Spleen (tissue), 11 donors: ENCODE measurements at regions not wholly inside any gene's neighbourhood (a gene's known extent, or its start where the extent isn't known, plus 50 kb on each side); places are given as distances from the start of the nearest gene placed in this dataset.

Source experiments
- DNase-seq: peaks from one replicate; pipeline ENCODE4 v3.0.0-alpha.2; 2020
- H3K27ac ChIP-seq, 8 donors: fragments of 200-600 bp; sonication (generic) in 7 of 8; 1 replicate in 4 of 8; 2 replicates in 4 of 8; pipeline versions ENCODE4 v1.5.0 to v1.8.0; 2016 to 2021; ENCODE audit warnings: inconsistent platforms in 4 of 8, mild to moderate bottlenecking in 4 of 8, moderate library complexity in 1 of 8
- H3K27me3 ChIP-seq, 7 donors: fragments of 200-600 bp; sonication (generic) in 6 of 7; replicated peaks in 1 of 7; 1 replicate in 4 of 7; 2 replicates in 3 of 7; pipeline versions ENCODE4 v1.5.0 to v1.8.0; 2016 to 2021; ENCODE audit warnings: inconsistent platforms in 3 of 7, mild to moderate bottlenecking in 1 of 7
- H3K36me3 ChIP-seq, 6 donors: fragments of 200-600 bp; sonication (generic) in 5 of 6; 1 replicate in 4 of 6; 2 replicates in 2 of 6; pipeline versions ENCODE4 v1.5.0 to v1.8.0; 2016 to 2021; ENCODE audit warnings: inconsistent platforms in 2 of 6
- H3K4me1 ChIP-seq, 6 donors: fragments of 200-600 bp; sonication (generic) in 5 of 6; 1 replicate in 3 of 6; 2 replicates in 3 of 6; pipeline versions ENCODE4 v1.5.0 to v1.8.0; 2016 to 2021; ENCODE audit warnings: inconsistent platforms in 3 of 6
- H3K4me3 ChIP-seq, 8 donors: fragments of 200-600 bp; sonication (generic) in 7 of 8; 1 replicate in 4 of 8; 2 replicates in 4 of 8; pipeline versions ENCODE4 v1.5.0 to v1.8.0; 2016 to 2021; ENCODE audit warnings: inconsistent platforms in 4 of 8, mild to moderate bottlenecking in 4 of 8, moderate library complexity in 2 of 8
- H3K9me3 ChIP-seq, 8 donors: fragments of 200-600 bp; sonication (generic) in 7 of 8; 1 replicate in 4 of 8; 2 replicates in 4 of 8; pipeline versions ENCODE4 v1.5.0 to v1.8.0; 2016 to 2021; ENCODE audit warnings: inconsistent platforms in 4 of 8
- CTCF ChIP-seq, 11 experiments: fragments of 200-600 bp in 7 of 11; fragments of 450-650 bp in 4 of 11; sonication (generic) in 4 of 11; IDR thresholded peaks in 8 of 11; conservative IDR thresholded peaks in 3 of 11; 1 replicate in 7 of 11; 2 replicates in 4 of 11; pipeline versions ENCODE4 v1.4.0 to v1.8.0; 2016 to 2021; ENCODE audit warnings: antibody characterized with exemption in 11 of 11, inconsistent platforms in 4 of 11, mild to moderate bottlenecking in 1 of 11
- POLR2A ChIP-seq, 3 donors: fragments of 450-650 bp; IDR thresholded peaks; one replicate each; pipeline ENCODE4 v1.5.1; 2017; ENCODE audit warnings: antibody characterized with exemption in 3 of 3, mild to moderate bottlenecking in 1 of 3
- POLR2AphosphoS5 ChIP-seq, 3 donors: sonication (generic); formaldehyde crosslinking; IDR thresholded peaks; one replicate each; pipeline ENCODE4 v1.5.1; 2017; ENCODE audit warnings: antibody characterized with exemption in 3 of 3
- WGBS, 5 donors: extraction: QIAGEN DNeasy Blood & Tissue Kit in 3 of 5; methylation state at CpG; one replicate each; pipeline versions ENCODE4 v1.1.5 to v1.1.7; 2013 to 2018; 5-methylcytosine and 5-hydroxymethylcytosine counted together
- intact Hi-C: fragments of 100-400 bp; cut with DNase I; formaldehyde crosslinking; loops from one replicate; pipeline ENCODE4 v1.15.0; 2023; ENCODE audit warnings: low total_unique reads
- donor health status: healthy with polysubstance abuse.
- donor health status: DM: no; HTN: no; CAD: no; lungs with moderate emphysema.
- donor health status: DM: no; HTN: no; CAD: no.
- donor health status: Bipolar disorder and iron deficiency.
- donor health status: healthy.
- donor health status: DM: no; HTN: no; CAD: no.
- donor health status: DM: yes; HTN: yes; CAD: no.

GRCh38 chr12:107931761-107932160 lies 157.3 kb downstream of the ASCL4 start:
- Histone ChIP-seq H3K27ac (no peak overlapping the region), H3K36me3 (no peaks in the 10 kb centered on the region), H3K27me3 (peaks cover 0 to 70% (median 0%) of the 10 kb centered on the region in 7 donors), H3K4me3 (no peak overlapping the region), H3K4me1 (no peaks in the 10 kb centered on the region), H3K9me3 (no peaks in the 10 kb centered on the region)
- WGBS, 5 donors, result 70 to 81% (median 78%) methylated on average over 5 of the region's 5 CpGs
- intact Hi-C loops, result no loop called here
- TF ChIP-seq POLR2AphosphoS5 (IDR thresholded peaks at IDR 0.05) (no peak), CTCF (IDR thresholded peaks at IDR 0.05 in 8 of 11, conservative IDR thresholded peaks at IDR 0.05 in 3 of 11) (no peak), POLR2A (IDR thresholded peaks at IDR 0.05) (no peak)
- DNase-seq, result no peak

- DNase-seq, result no peak
- intact Hi-C loops, result no loop called here
- 38 to 74% (median 58%) methylated on average over 1 of the region's 1 CpG for WGBS, 5 donors
- Histone ChIP-seq H3K27me3 (peaks cover 0 to 66% (median 0%) of the 10 kb centered on the region in 7 donors), H3K4me1 (no peaks in the 10 kb centered on the region), H3K27ac (no peak overlapping the region), H3K4me3 (no peak overlapping the region), H3K36me3 (no peaks in the 10 kb centered on the region), H3K9me3 (peaks cover 0 to 24% (median 20%) of the 10 kb centered on the region in 8 donors)
- TF ChIP-seq POLR2A (IDR thresholded peaks at IDR 0.05) (no peak), POLR2AphosphoS5 (IDR thresholded peaks at IDR 0.05) (no peak), CTCF (IDR thresholded peaks at IDR 0.05 in 8 of 11, conservative IDR thresholded peaks at IDR 0.05 in 3 of 11) (no peak)
Measured at GRCh38 chr12:107938446-107938845, 163.9 kb downstream of the ASCL4 start.

GRCh38 chr12:107948391-107948945 lies 174.0 kb downstream of the ASCL4 start:
- 83 to 88% (median 85%) methylated on average over 12 of the region's 12 CpGs for WGBS, 5 donors
- Histone ChIP-seq H3K36me3 (no peaks in the 10 kb centered on the region), H3K9me3 (peaks cover 0 to 5% (median 2%) of the 10 kb centered on the region in 8 donors), H3K4me3 (no peak overlapping the region), H3K4me1 (no peaks in the 10 kb centered on the region), H3K27me3 (peaks cover 0 to 24% (median 0%) of the 10 kb centered on the region in 7 donors), H3K27ac (no peak overlapping the region)
- intact Hi-C loops, result no loop called here
- DNase-seq, result no peak
- TF ChIP-seq POLR2A (IDR thresholded peaks at IDR 0.05) (no peak), CTCF (IDR thresholded peaks at IDR 0.05 in 8 of 11, conservative IDR thresholded peaks at IDR 0.05 in 3 of 11) (no peak), POLR2AphosphoS5 (IDR thresholded peaks at IDR 0.05) (no peak)

GRCh38 chr12:107951024-107951423 lies 176.5 kb downstream of the ASCL4 start:
- Histone ChIP-seq H3K9me3 (no peaks in the 10 kb centered on the region), H3K27ac (no peak overlapping the region), H3K27me3 (peaks cover 0 to 31% (median 4%) of the 10 kb centered on the region in 7 donors), H3K4me1 (no peaks in the 10 kb centered on the region), H3K4me3 (no peak overlapping the region), H3K36me3 (no peaks in the 10 kb centered on the region)
- WGBS, 5 donors, result 62 to 84% (median 83%) methylated on average over 2 of the region's 2 CpGs
- no peak for DNase-seq
- no peak for TF ChIP-seq POLR2A (IDR thresholded peaks at IDR 0.05)
- TF ChIP-seq CTCF (IDR thresholded peaks at IDR 0.05 in 8 of 11, conservative IDR thresholded peaks at IDR 0.05 in 3 of 11), result no peak
- TF ChIP-seq POLR2AphosphoS5 (IDR thresholded peaks at IDR 0.05), result no peak
- intact Hi-C loops, result no loop called here
